ENCODE measurements at regions not wholly inside any gene's neighbourhood (a gene's known extent, or its start where the extent isn't known, plus 50 kb on each side); places are given as distances from the start of the nearest gene placed in this dataset.

GRCh38 chr3:82739390-82739789 is 977.9 kb upstream of the GBE1 start:
- FAIRE-seq, result no peak
- POLR2A ChIA-PET, result no interaction called here
- no peaks in the 10 kb centered on the region for H3K9me1 ChIP-seq (ENCODE audit: control insufficient read depth, insufficient read depth, low read length)
- ATAC-seq, result no peak
- H4K20me1 ChIP-seq (replicated peaks; ENCODE audit: control insufficient read depth, insufficient read depth, low read length), result no peaks in the 10 kb centered on the region
- no peak overlapping the region for H3K4me3 ChIP-seq
- H3K36me3 ChIP-seq (ENCODE audit: control insufficient read depth, insufficient read depth, low read length), result no peaks in the 10 kb centered on the region
- no peak overlapping the region for H3K27ac ChIP-seq (ENCODE audit: extremely low read depth, low read depth, low read length)
- no peaks in the 10 kb centered on the region for H3K4me1 ChIP-seq (replicated peaks in 1 of 2; ENCODE audit: control insufficient read depth in 2 of 2, insufficient read depth in 2 of 2, low read length in 2 of 2)
- no peak for TF ChIP-seq E2F5 (CRISPR knock-in tag; IDR thresholded peaks at IDR 0.05)
- no peak for TF ChIP-seq SAFB2 (IDR thresholded peaks at IDR 0.05; ENCODE audit: borderline replicate concordance, low read depth, low read length, severe bottlenecking)
- TF ChIP-seq ZNF143 (CRISPR knock-in tag; IDR thresholded peaks at IDR 0.05), result no peak
- no peak for TF ChIP-seq ZNF140 (CRISPR knock-in tag; IDR thresholded peaks at IDR 0.05)
- TF ChIP-seq ZNF551 (CRISPR knock-in tag; IDR thresholded peaks at IDR 0.05), result no peak
- no peak for TF ChIP-seq GATAD2B (IDR thresholded peaks at IDR 0.05; ENCODE audit: borderline replicate concordance)
- no peak for TF ChIP-seq TAF15 (IDR thresholded peaks at IDR 0.05; ENCODE audit: low read depth, low read length)
- no peak for TF ChIP-seq THAP12 (CRISPR knock-in tag; IDR thresholded peaks at IDR 0.05)
- TF ChIP-seq KLF1 (tag; IDR thresholded peaks at IDR 0.05), result no peak
- no peak for TF ChIP-seq NR2C1 (IDR thresholded peaks at IDR 0.05)
- no peak for TF ChIP-seq NR2C1 (tag; IDR thresholded peaks at IDR 0.05)
- H3K9me3 ChIP-seq (replicated peaks; ENCODE audit: control insufficient read depth, insufficient read depth, low read depth, low read length), result no peaks in the 10 kb centered on the region
- no peaks in the 10 kb centered on the region for H3K79me2 ChIP-seq (ENCODE audit: control insufficient read depth, insufficient read depth, low read length)
- in situ Hi-C loops (cut with MboI), result no loop called here
- intact Hi-C loops (cut with micrococcal nuclease), result no loop called here
- CTCF ChIA-PET (ENCODE audit: low intra/inter-chr PET ratio), result no interaction called here
- H3K27me3 ChIP-seq (ENCODE audit: control insufficient read depth in 2 of 2, insufficient read depth in 2 of 2, low read length in 2 of 2), result no peaks in the 10 kb centered on the region
- 0% methylated on average over 1 of the region's 1 CpG for WGBS (ENCODE audit: insufficient coverage, low coverage, missing lambda C conversion rate)
- BruUV-seq (replicated peaks), result no TSS peak
- no peak overlapping the region for H3K4me2 ChIP-seq (ENCODE audit: insufficient read depth, low read length)
- H2AFZ ChIP-seq (ENCODE audit: low read depth, low read length), result no peak overlapping the region
- no peak overlapping the region for H3K9ac ChIP-seq (ENCODE audit: insufficient read depth in 1 of 2, low read depth in 2 of 2, low read length in 2 of 2)
- DNase-seq (ENCODE audit: extremely low read depth in 1 of 4, low spot score in 3 of 4), result no peak
